B cell (primary cell): ENCODE measurements at regions not wholly inside any gene's neighbourhood (a gene's known extent, or its start where the extent isn't known, plus 50 kb on each side); places are given as distances from the start of the nearest gene placed in this dataset.

ENCODE experiments used
- ATAC-seq: fragments of 200-7000 bp; cut with Tn5 transposase; one replicate; pipeline ENCODE4 v1.10.0; 2021; ENCODE audit warnings: low read depth, mild to moderate bottlenecking, moderate number of reproducible peaks, moderate library complexity
- CTCF ChIA-PET: fragments of 350-600 bp; sonication (Branson Sonifier 250); formaldehyde crosslinking; loops from one replicate; lab custom pipeline; 2021; ENCODE audit warnings: antibody characterized with exemption, inconsistent platforms; lab: Charles Lee
- POLR2A ChIA-PET: fragments of 350-600 bp; sonication (Branson Sonifier 250); formaldehyde crosslinking; loops from one replicate; lab custom pipeline; 2021; ENCODE audit warnings: antibody characterized with exemption; lab: Charles Lee
- DNase-seq: peaks from one replicate; pipeline ENCODE4 v3.0.0; 2013
- H2AFZ ChIP-seq: 2 replicates; pipeline ENCODE4 v1.6.1; 2012; ENCODE audit warnings: mild to moderate bottlenecking, low read depth, low read length; ENCODE audit not compliant: insufficient read depth, poor library complexity, severe bottlenecking
- H3K27ac ChIP-seq, 2 donors: 1 replicate in 1 of 2; 2 replicates in 1 of 2; pipeline ENCODE4 v1.5.1; 2012 to 2013; ENCODE audit warnings: low read length in 2 of 2, mild to moderate bottlenecking in 2 of 2, moderate library complexity in 1 of 2
- H3K27me3 ChIP-seq, 4 experiments: fragments of 200-600 bp in 1 of 4; sonication (generic) in 1 of 4; replicated peaks in 1 of 4; 1 replicate in 2 of 4; 2 replicates in 2 of 4; pipeline versions ENCODE4 v1.6.1 to v1.7.0; 2013 to 2016; ENCODE audit warnings: low read length in 3 of 4, mild to moderate bottlenecking in 2 of 4, mixed read lengths in 1 of 4, moderate library complexity in 1 of 4; ENCODE audit not compliant: insufficient read depth in 4 of 4, control insufficient read depth in 3 of 4; ENCODE audit errors: control extremely low read depth in 1 of 4
- H3K36me3 ChIP-seq, 2 experiments: replicated peaks in 1 of 2; 1 replicate in 1 of 2; 2 replicates in 1 of 2; pipeline versions ENCODE4 v1.6.1 to v1.7.1; 2013; ENCODE audit warnings: low read length in 1 of 2; ENCODE audit not compliant: insufficient read depth in 2 of 2, control insufficient read depth in 1 of 2; ENCODE audit errors: control extremely low read depth in 1 of 2, extremely low read depth in 1 of 2
- H3K4me1 ChIP-seq, 2 donors: fragments of 200-600 bp in 1 of 2; sonication (generic) in 1 of 2; 1 replicate in 1 of 2; 2 replicates in 1 of 2; pipeline versions ENCODE4 v1.5.1 to v1.6.1; 2013 to 2017; ENCODE audit warnings: low read length in 2 of 2; ENCODE audit not compliant: control insufficient read depth in 2 of 2, insufficient read depth in 2 of 2
- H3K4me2 ChIP-seq: replicated peaks from 2 replicates; pipeline ENCODE3; 2012; ENCODE audit warnings: mild to moderate bottlenecking, low read depth, low read length; ENCODE audit not compliant: poor library complexity, severe bottlenecking
- H3K4me3 ChIP-seq, 5 experiments: fragments of 200-600 bp in 1 of 5; sonication (generic) in 1 of 5; 1 replicate in 3 of 5; 2 replicates in 2 of 5; pipeline versions ENCODE4 v1.5.1 to v1.7.0; 2011 to 2016; ENCODE audit warnings: low read length in 4 of 5, mild to moderate bottlenecking in 4 of 5, low read depth in 2 of 5, control low read depth in 1 of 5, moderate library complexity in 1 of 5; ENCODE audit not compliant: insufficient read depth in 1 of 5; ENCODE audit errors: control extremely low read depth in 1 of 5, extremely low read depth in 1 of 5
- H3K79me2 ChIP-seq: fragments of 200-600 bp; sonication (generic); one replicate; pipeline ENCODE4 v1.6.0; 2016; ENCODE audit warnings: low read length; ENCODE audit not compliant: control insufficient read depth, insufficient read depth
- H3K9ac ChIP-seq: fragments of 200-600 bp; sonication (generic); 2 replicates; pipeline ENCODE4 v1.6.1; 2017; ENCODE audit warnings: mild to moderate bottlenecking, low read length, moderate library complexity
- H3K9me3 ChIP-seq, 3 donors: one replicate each; pipeline versions ENCODE4 v1.6.1 to v1.7.1; 2013; ENCODE audit warnings: low read length in 2 of 3; ENCODE audit not compliant: control insufficient read depth in 2 of 3, insufficient read depth in 1 of 3; ENCODE audit errors: control extremely low read depth in 1 of 3
- H4K20me1 ChIP-seq: 2 replicates; pipeline ENCODE4 v1.6.0; 2012; ENCODE audit warnings: mild to moderate bottlenecking, low read length; ENCODE audit not compliant: insufficient read depth, control insufficient read depth, poor library complexity, severe bottlenecking
- H3K27ac Mint-ChIP-seq: one replicate; pipeline ENCODE4 v1.8.0; 2021; ENCODE audit warnings: mixed read lengths
- H3K27me3 Mint-ChIP-seq: one replicate; pipeline ENCODE4 v1.8.0; 2021; ENCODE audit warnings: mixed read lengths
- H3K4me1 Mint-ChIP-seq: one replicate; pipeline ENCODE4 v1.8.0; 2021; ENCODE audit warnings: mixed read lengths
- H3K4me3 Mint-ChIP-seq: one replicate; pipeline ENCODE4 v1.8.0; 2021; ENCODE audit warnings: mixed read lengths
- H3K9me3 Mint-ChIP-seq: one replicate; pipeline ENCODE4 v1.8.0; 2022; ENCODE audit warnings: mixed read lengths; ENCODE audit not compliant: insufficient read depth
- CTCF ChIP-seq: fragments of 200-600 bp; IDR thresholded peaks from one replicate; pipeline ENCODE4 v1.8.0; 2022; ENCODE audit warnings: antibody characterized with exemption, mild to moderate bottlenecking
- EZH2 ChIP-seq: IDR thresholded peaks from 2 replicates; pipeline ENCODE4 v1.6.1; 2012; ENCODE audit warnings: borderline replicate concordance, low read depth, mild to moderate bottlenecking, moderate library complexity, low read length; ENCODE audit not compliant: insufficient read depth, poor library complexity, severe bottlenecking
- WGBS: methylation state at CpG from one replicate; pipeline ENCODE4 v1.1.5; 2013; ENCODE audit warnings: missing lambda C conversion rate; ENCODE audit not compliant: insufficient coverage; 5-methylcytosine and 5-hydroxymethylcytosine counted together
- intact Hi-C: fragments of 100-400 bp; cut with micrococcal nuclease; formaldehyde crosslinking; loops from one replicate; pipeline ENCODE4 v1.10.0; 2022

GRCh38 chr1:175851749-175852148 is 108.4 kb upstream of the TNR start:
- Histone ChIP-seq H3K4me3 (no peak overlapping the region), H3K9me3 (no peaks in the 10 kb centered on the region), H3K27ac (no peak overlapping the region), H3K36me3 (no peaks in the 10 kb centered on the region), H4K20me1 (no peaks in the 10 kb centered on the region), H3K27me3 (peaks cover 0 to 6% (median 0%) of the 10 kb centered on the region in 4 experiments), H3K9ac (no peak overlapping the region), H2AFZ (no peak overlapping the region), H3K4me1 (no peaks in the 10 kb centered on the region), H3K79me2 (no peaks in the 10 kb centered on the region), H3K4me2 (no peak overlapping the region)
- no peak overlapping the region for H3K27ac Mint-ChIP-seq
- ChIA-PET POLR2A (no interaction called here), CTCF (no interaction called here)
- intact Hi-C loops, result no loop called here
- no CpG with 5 or more reads among the region's 2 CpGs for WGBS
- H3K9me3 Mint-ChIP-seq, result no peaks in the 10 kb centered on the region
- no peak overlapping the region for H3K4me3 Mint-ChIP-seq
- no peaks in the 10 kb centered on the region for H3K4me1 Mint-ChIP-seq
- H3K27me3 Mint-ChIP-seq, result peaks cover 32% of the 10 kb centered on the region
- DNase-seq (no peak), ATAC-seq (no peak)
- TF ChIP-seq EZH2 (no peak), CTCF (no peak)

GRCh38 chr1:175848329-175848728 is 104.9 kb upstream of the TNR start:
- H3K27ac ChIP-seq, result no peak overlapping the region
- H3K9me3 ChIP-seq, result no peaks in the 10 kb centered on the region
- Mint-ChIP-seq H3K27me3 (peaks cover 39% of the 10 kb centered on the region), H3K9me3 (no peaks in the 10 kb centered on the region), H3K4me3 (no peak overlapping the region), H3K27ac (no peak overlapping the region), H3K4me1 (no peaks in the 10 kb centered on the region)
- ATAC-seq (no peak), DNase-seq (no peak)
- no peaks in the 10 kb centered on the region for H3K79me2 ChIP-seq
- no peak overlapping the region for H3K4me3 ChIP-seq
- no peaks in the 10 kb centered on the region for H3K27me3 ChIP-seq
- no peak overlapping the region for H3K9ac ChIP-seq
- H3K36me3 ChIP-seq, result no peaks in the 10 kb centered on the region
- no peaks in the 10 kb centered on the region for H4K20me1 ChIP-seq
- intact Hi-C loops, result no loop called here
- H3K4me2 ChIP-seq, result no peak overlapping the region
- WGBS, result no CpG with 5 or more reads among the region's 5 CpGs
- no peaks in the 10 kb centered on the region for H3K4me1 ChIP-seq
- TF ChIP-seq CTCF (no peak), EZH2 (no peak)
- POLR2A ChIA-PET, result no interaction called here
- H2AFZ ChIP-seq, result no peak overlapping the region
- CTCF ChIA-PET, result no interaction called here
